Activated T-helper 17 cell treated with anti-CD3 and anti-CD28 coated beads, Interleukin-2, amount 50 U/mL, for 72 hours (primary cell): ENCODE measurements at regions not wholly inside any gene's neighbourhood (a gene's known extent, or its start where the extent isn't known, plus 50 kb on each side); places are given as distances from the start of the nearest gene placed in this dataset.
"Not testable (repeated sequence)": the region's sequence is repeated elsewhere in the genome, so short reads cannot be mapped to it uniquely, and the experiment has no call there.

Source experiments
- ATAC-seq: fragments of 150-1000 bp; cut with Tn5 transposase; replicated peaks from 2 replicates; pipeline ENCODE4 v1.10.0; 2021; ENCODE audit warnings: mild to moderate bottlenecking, moderate library complexity
- H3K27ac Mint-ChIP-seq: one replicate; pipeline ENCODE4 v1.8.0; 2022; ENCODE audit warnings: mixed read lengths
- H3K27me3 Mint-ChIP-seq: one replicate; pipeline ENCODE4 v1.8.0; 2022; ENCODE audit warnings: mixed read lengths
- H3K36me3 Mint-ChIP-seq: one replicate; pipeline ENCODE4 v1.8.0; 2022; ENCODE audit warnings: low read depth, mild to moderate bottlenecking, mixed read lengths
- H3K4me1 Mint-ChIP-seq: one replicate; pipeline ENCODE4 v1.8.0; 2022; ENCODE audit warnings: mixed read lengths
- H3K4me3 Mint-ChIP-seq: one replicate; pipeline ENCODE4 v1.8.0; 2022; ENCODE audit warnings: mild to moderate bottlenecking, mixed read lengths
- H3K9me3 Mint-ChIP-seq: one replicate; pipeline ENCODE4 v1.8.0; 2022; ENCODE audit warnings: mixed read lengths

GRCh38 chrX:52261125-52261462 lies 76.4 kb downstream of the MAGED4 start:
- no peaks in the 10 kb centered on the region for H3K36me3 Mint-ChIP-seq
- H3K27ac Mint-ChIP-seq = peak overlapping the region; percentile 98
- peak overlapping the region; percentile 90 for H3K4me3 Mint-ChIP-seq
- no peaks in the 10 kb centered on the region for H3K4me1 Mint-ChIP-seq
- peaks cover 6% of the 10 kb centered on the region for H3K27me3 Mint-ChIP-seq
- H3K9me3 Mint-ChIP-seq = no peaks in the 10 kb centered on the region
- peak; percentile 4 for ATAC-seq

GRCh38 chrX:52261463-52262194 lies 76.9 kb downstream of the MAGED4 start:
- Mint-ChIP-seq H3K36me3 (no peaks in the 10 kb centered on the region), H3K27me3 (peaks cover 3% of the 10 kb centered on the region), H3K9me3 (no peaks in the 10 kb centered on the region), H3K4me3 (peak overlapping the region; percentile 90), H3K27ac (peak overlapping the region; percentile 98), H3K4me1 (no peaks in the 10 kb centered on the region)
- peak; percentile 99 for ATAC-seq

GRCh38 chrX:52262195-52262546 lies 77.5 kb downstream of the MAGED4 start:
- Mint-ChIP-seq H3K9me3 (no peaks in the 10 kb centered on the region), H3K36me3 (no peaks in the 10 kb centered on the region), H3K27ac (peak overlapping the region; percentile 98), H3K27me3 (no peaks in the 10 kb centered on the region), H3K4me1 (no peaks in the 10 kb centered on the region), H3K4me3 (peak overlapping the region; percentile 90)
- ATAC-seq = peak; percentile 5

- Mint-ChIP-seq H3K9me3 (no peaks in the 10 kb centered on the region), H3K27ac (no peak overlapping the region), H3K4me1 (no peaks in the 10 kb centered on the region)
Measured at GRCh38 chrX:52263417-52263816, 78.7 kb downstream of the MAGED4 start.

GRCh38 chrX:52265713-52266112 lies 81.0 kb downstream of the MAGED4 start:
- Mint-ChIP-seq H3K27ac (no peak overlapping the region), H3K4me3 (no peak overlapping the region), H3K27me3 (no peaks in the 10 kb centered on the region), H3K9me3 (no peaks in the 10 kb centered on the region), H3K36me3 (no peaks in the 10 kb centered on the region), H3K4me1 (no peaks in the 10 kb centered on the region)
- no peak for ATAC-seq

More at GRCh38 chrX:52263417-52263816, 78.7 kb downstream of the MAGED4 start:
- no peaks in the 10 kb centered on the region for H3K36me3 Mint-ChIP-seq
- no peaks in the 10 kb centered on the region for H3K27me3 Mint-ChIP-seq
- H3K4me3 Mint-ChIP-seq = no peak overlapping the region
- ATAC-seq = no peak

- H3K36me3 Mint-ChIP-seq, H3K27me3 Mint-ChIP-seq, ATAC-seq, H3K9me3 Mint-ChIP-seq, H3K27ac Mint-ChIP-seq, H3K4me1 Mint-ChIP-seq, H3K4me3 Mint-ChIP-seq: not testable (repeated sequence)
Measured at GRCh38 chrX:52268502-52268901, 83.8 kb downstream of the MAGED4 start.

- Mint-ChIP-seq H3K4me1 (no peaks in the 10 kb centered on the region), H3K4me3 (no peak overlapping the region), H3K27ac (no peak overlapping the region), H3K36me3 (no peaks in the 10 kb centered on the region), H3K27me3 (no peaks in the 10 kb centered on the region), H3K9me3 (no peaks in the 10 kb centered on the region)
- no peak for ATAC-seq
Measured at GRCh38 chrX:52270453-52271116, 85.9 kb downstream of the MAGED4 start.

GRCh38 chrX:52271206-52271605 lies 86.5 kb downstream of the MAGED4 start:
- no peaks in the 10 kb centered on the region for H3K4me1 Mint-ChIP-seq
- H3K9me3 Mint-ChIP-seq = no peaks in the 10 kb centered on the region
- no peaks in the 10 kb centered on the region for H3K36me3 Mint-ChIP-seq
- no peaks in the 10 kb centered on the region for H3K27me3 Mint-ChIP-seq
- H3K27ac Mint-ChIP-seq = no peak overlapping the region
- ATAC-seq = no peak
- no peak overlapping the region for H3K4me3 Mint-ChIP-seq

- ATAC-seq = no peak
- Mint-ChIP-seq H3K27ac (no peak overlapping the region), H3K36me3 (no peaks in the 10 kb centered on the region), H3K9me3 (no peaks in the 10 kb centered on the region), H3K4me3 (no peak overlapping the region), H3K4me1 (no peaks in the 10 kb centered on the region), H3K27me3 (peaks cover 3% of the 10 kb centered on the region)
Measured at GRCh38 chrX:52277666-52278065, 91.2 kb upstream of the XAGE2 start.

GRCh38 chrX:52280812-52281211 lies 88.0 kb upstream of the XAGE2 start:
- peaks cover 3% of the 10 kb centered on the region for H3K27me3 Mint-ChIP-seq
- ATAC-seq = no peak
- H3K9me3 Mint-ChIP-seq = no peaks in the 10 kb centered on the region
- H3K4me3 Mint-ChIP-seq = no peak overlapping the region
- H3K36me3 Mint-ChIP-seq = no peaks in the 10 kb centered on the region
- no peak overlapping the region for H3K27ac Mint-ChIP-seq
- no peaks in the 10 kb centered on the region for H3K4me1 Mint-ChIP-seq

GRCh38 chrX:52284865-52285264 lies 84.0 kb upstream of the XAGE2 start:
- Mint-ChIP-seq H3K36me3 (no peaks in the 10 kb centered on the region), H3K9me3 (no peaks in the 10 kb centered on the region), H3K27me3 (peaks cover 2% of the 10 kb centered on the region), H3K4me1 (no peaks in the 10 kb centered on the region), H3K4me3 (no peak overlapping the region), H3K27ac (no peak overlapping the region)
- ATAC-seq = no peak

GRCh38 chrX:52298968-52299367 lies 69.9 kb upstream of the XAGE2 start:
- not testable (repeated sequence) for H3K27me3 Mint-ChIP-seq, H3K36me3 Mint-ChIP-seq, H3K4me3 Mint-ChIP-seq, H3K9me3 Mint-ChIP-seq, ATAC-seq, H3K4me1 Mint-ChIP-seq, H3K27ac Mint-ChIP-seq

GRCh38 chrX:52308532-52308931 lies 60.3 kb upstream of the XAGE2 start:
- H3K36me3 Mint-ChIP-seq, H3K4me3 Mint-ChIP-seq, H3K27ac Mint-ChIP-seq, H3K4me1 Mint-ChIP-seq, H3K9me3 Mint-ChIP-seq, H3K27me3 Mint-ChIP-seq, ATAC-seq: not testable (repeated sequence)
